PFSK-1 (cell line): ENCODE measurements at regions not wholly inside any gene's neighbourhood (a gene's known extent, or its start where the extent isn't known, plus 50 kb on each side); places are given as distances from the start of the nearest gene placed in this dataset.

ENCODE experiments used
- FOXP2 ChIP-seq: optimal IDR thresholded peaks from 2 replicates; pipeline ENCODE3; 2011; ENCODE audit warnings: borderline replicate concordance, control low read depth, inconsistent platforms; ENCODE audit not compliant: insufficient read depth; ENCODE audit errors: extremely low read length, extremely low read depth
- POLR2AphosphoS5 ChIP-seq: IDR thresholded peaks from 2 replicates; pipeline ENCODE4 v1.6.1; 2012; ENCODE audit warnings: low read depth, mild to moderate bottlenecking, control low read depth, low read length, moderate library complexity
- SIN3A ChIP-seq: IDR thresholded peaks from 2 replicates; pipeline ENCODE4 v1.6.1; 2012; ENCODE audit warnings: mild to moderate bottlenecking, low read length, moderate library complexity, borderline replicate concordance; ENCODE audit not compliant: insufficient read depth
- TAF1 ChIP-seq: IDR thresholded peaks from 2 replicates; pipeline ENCODE4 v1.6.1; 2012; ENCODE audit warnings: low read length, control low read depth, borderline replicate concordance; ENCODE audit not compliant: insufficient read depth
- TF ChIP-seq, protein P1 (sequence below), 2 experiments: IDR thresholded peaks; 2 replicates each; pipeline versions ENCODE4 v1.6.1 to v1.8.0; 2011 to 2012; ENCODE audit warnings: low read depth in 2 of 2, low read length in 2 of 2, control low read depth in 1 of 2, inconsistent platforms in 1 of 2, mild to moderate bottlenecking in 1 of 2, moderate library complexity in 1 of 2; ENCODE audit not compliant: insufficient read depth in 1 of 2

DNA sequence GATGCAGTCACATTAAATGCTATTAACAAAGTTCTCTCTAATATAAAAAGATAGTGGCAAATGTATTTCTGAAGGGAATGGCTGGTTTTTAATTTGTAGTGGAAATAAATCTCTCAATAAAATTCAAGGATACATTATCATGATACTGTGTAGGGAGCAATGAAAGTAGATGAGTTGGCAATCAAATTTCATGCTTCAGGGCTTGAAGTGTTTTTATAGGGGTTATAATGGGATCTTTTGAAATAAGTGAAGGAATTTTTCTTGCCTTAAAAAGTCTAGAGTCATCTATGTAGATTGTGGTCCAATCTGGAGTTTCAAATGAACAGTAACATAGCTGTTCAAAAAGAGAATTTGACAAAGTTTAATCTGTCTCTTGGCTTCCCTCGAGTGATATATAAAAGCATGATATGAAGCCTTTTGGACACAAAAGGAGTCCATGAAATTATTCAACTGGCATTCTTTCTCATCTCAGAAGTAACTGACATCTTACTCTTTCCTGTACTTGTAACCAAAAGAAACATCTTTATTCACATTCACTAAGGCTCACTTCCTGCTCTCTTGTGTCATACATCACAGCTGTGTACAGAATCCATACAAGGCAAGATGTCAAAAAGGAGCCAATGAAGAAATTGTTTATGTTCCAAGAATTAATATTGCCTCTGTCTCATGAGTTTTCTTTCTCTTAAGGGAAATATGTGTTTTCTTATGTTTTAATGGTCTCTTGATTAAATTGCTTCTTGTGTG, 591.0 kb upstream of the GJE1 start:
- TF ChIP-seq POLR2AphosphoS5 (no peak), FOXP2 (no peak), SIN3A (no peak), TAF1 (no peak)
- TF ChIP-seq, protein P1, sequence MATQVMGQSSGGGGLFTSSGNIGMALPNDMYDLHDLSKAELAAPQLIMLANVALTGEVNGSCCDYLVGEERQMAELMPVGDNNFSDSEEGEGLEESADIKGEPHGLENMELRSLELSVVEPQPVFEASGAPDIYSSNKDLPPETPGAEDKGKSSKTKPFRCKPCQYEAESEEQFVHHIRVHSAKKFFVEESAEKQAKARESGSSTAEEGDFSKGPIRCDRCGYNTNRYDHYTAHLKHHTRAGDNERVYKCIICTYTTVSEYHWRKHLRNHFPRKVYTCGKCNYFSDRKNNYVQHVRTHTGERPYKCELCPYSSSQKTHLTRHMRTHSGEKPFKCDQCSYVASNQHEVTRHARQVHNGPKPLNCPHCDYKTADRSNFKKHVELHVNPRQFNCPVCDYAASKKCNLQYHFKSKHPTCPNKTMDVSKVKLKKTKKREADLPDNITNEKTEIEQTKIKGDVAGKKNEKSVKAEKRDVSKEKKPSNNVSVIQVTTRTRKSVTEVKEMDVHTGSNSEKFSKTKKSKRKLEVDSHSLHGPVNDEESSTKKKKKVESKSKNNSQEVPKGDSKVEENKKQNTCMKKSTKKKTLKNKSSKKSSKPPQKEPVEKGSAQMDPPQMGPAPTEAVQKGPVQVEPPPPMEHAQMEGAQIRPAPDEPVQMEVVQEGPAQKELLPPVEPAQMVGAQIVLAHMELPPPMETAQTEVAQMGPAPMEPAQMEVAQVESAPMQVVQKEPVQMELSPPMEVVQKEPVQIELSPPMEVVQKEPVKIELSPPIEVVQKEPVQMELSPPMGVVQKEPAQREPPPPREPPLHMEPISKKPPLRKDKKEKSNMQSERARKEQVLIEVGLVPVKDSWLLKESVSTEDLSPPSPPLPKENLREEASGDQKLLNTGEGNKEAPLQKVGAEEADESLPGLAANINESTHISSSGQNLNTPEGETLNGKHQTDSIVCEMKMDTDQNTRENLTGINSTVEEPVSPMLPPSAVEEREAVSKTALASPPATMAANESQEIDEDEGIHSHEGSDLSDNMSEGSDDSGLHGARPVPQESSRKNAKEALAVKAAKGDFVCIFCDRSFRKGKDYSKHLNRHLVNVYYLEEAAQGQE (IDR thresholded peaks at IDR 0.05; ENCODE audit: insufficient read depth in 1 of 2, low read depth in 2 of 2, low read length in 2 of 2) = no peak

DNA sequence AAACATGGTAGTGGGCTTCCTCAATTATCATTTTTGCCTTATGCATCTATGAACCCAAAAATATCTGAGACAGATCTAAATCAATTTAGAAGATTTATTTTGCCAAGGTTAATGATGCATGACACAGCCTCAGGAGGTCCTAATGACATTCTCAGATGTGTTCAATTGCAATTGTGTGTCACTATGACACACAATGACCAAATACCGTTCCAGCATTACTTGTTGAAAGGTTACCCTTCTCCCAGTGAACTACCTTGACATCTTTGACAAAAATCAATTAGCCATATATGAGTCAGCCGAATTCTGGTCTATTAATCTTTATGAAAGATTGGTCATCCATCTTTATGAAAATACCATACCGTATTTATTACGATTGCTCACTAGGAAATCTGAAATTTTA, 592.5 kb upstream of the GJE1 start:
- TF ChIP-seq SIN3A (no peak), FOXP2 (no peak), TAF1 (no peak), POLR2AphosphoS5 (no peak)
- TF ChIP-seq, protein P1 (IDR thresholded peaks at IDR 0.05; ENCODE audit: insufficient read depth in 1 of 2, low read depth in 2 of 2, low read length in 2 of 2) = no peak

DNA sequence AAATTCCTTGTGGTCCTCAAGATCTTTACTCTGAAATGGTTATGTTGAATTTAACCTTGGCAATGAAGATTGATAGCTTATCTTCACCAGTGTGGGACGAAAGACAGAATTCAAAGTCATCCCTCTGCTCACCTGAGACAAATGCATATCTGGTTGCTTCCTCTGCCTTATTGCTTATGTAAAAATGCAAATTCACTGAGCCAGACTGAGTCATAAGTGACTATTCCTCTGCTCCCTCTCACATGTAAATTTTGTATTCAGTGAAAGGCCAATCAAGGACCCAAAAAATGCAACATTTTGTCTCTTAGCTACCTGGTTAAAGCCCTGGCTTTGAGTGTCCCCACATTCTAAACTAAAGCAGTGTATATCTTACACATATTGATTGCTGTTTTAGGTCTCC, 593.1 kb upstream of the GJE1 start:
- TF ChIP-seq, protein P1 (IDR thresholded peaks at IDR 0.05; ENCODE audit: insufficient read depth in 1 of 2, low read depth in 2 of 2, low read length in 2 of 2) = no peak
- TF ChIP-seq POLR2AphosphoS5 (no peak), SIN3A (no peak), TAF1 (no peak), FOXP2 (no peak)

DNA sequence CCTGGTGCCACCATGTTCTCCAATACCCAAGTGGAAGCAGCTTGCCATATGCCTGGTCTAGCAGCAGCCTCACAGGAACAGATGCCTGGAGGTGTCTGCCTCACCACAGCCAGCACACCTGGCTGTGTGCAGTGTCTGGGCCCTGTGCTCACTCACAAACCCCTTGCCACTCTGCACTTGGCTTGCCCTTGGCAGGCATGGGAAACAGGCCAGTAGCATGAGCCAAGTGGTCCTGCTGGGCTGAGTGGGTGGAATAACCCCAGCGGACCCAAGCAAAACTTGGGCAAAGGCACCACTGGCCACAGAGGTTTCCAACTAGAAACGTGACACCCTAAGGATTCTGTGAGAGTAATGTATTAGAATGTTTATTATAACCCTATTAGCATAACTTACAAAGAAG, 600.5 kb upstream of the GJE1 start:
- no peak for TF ChIP-seq FOXP2
- TF ChIP-seq, protein P1 (IDR thresholded peaks at IDR 0.05; ENCODE audit: insufficient read depth in 1 of 2, low read depth in 2 of 2, low read length in 2 of 2) = no peak
- TF ChIP-seq POLR2AphosphoS5 = no peak
- TF ChIP-seq TAF1 = no peak
- TF ChIP-seq SIN3A = no peak
